ENCODE measurements at regions not wholly inside any gene's neighbourhood (a gene's known extent, or its start where the extent isn't known, plus 50 kb on each side); places are given as distances from the start of the nearest gene placed in this dataset.

GRCh38 chr5:143572671-143573070 is 169.2 kb upstream of the NR3C1 start:
- Histone ChIP-seq H3K9me3 (ENCODE audit: insufficient read depth, low read depth, low read length) (no peaks in the 10 kb centered on the region), H3K36me3 (ENCODE audit: insufficient read depth, low read length) (no peaks in the 10 kb centered on the region), H3K27me3 (ENCODE audit: insufficient read depth, low read length, poor library complexity, severe bottlenecking) (no peaks in the 10 kb centered on the region), H3K79me2 (ENCODE audit: insufficient read depth, low read length) (no peaks in the 10 kb centered on the region), H4K20me1 (ENCODE audit: insufficient read depth, low read length, poor library complexity, severe bottlenecking) (no peaks in the 10 kb centered on the region), H3K9ac (ENCODE audit: low read depth, low read length, poor library complexity, severe bottlenecking) (no peak overlapping the region), H3F3A (ENCODE audit: low read depth) (no peaks in the 10 kb centered on the region), H2AFZ (ENCODE audit: low read length) (no peak overlapping the region), H3K9me2 (replicated peaks; ENCODE audit: low read depth, low read length) (no peaks in the 10 kb centered on the region), H3K4me1 (ENCODE audit: insufficient read depth, low read length, poor library complexity, severe bottlenecking) (no peaks in the 10 kb centered on the region), H3K4me3 (ENCODE audit: low read length, poor library complexity, severe bottlenecking) (no peak overlapping the region), H3K4me2 (ENCODE audit: low read depth, low read length, poor library complexity, severe bottlenecking) (no peak overlapping the region)
- TF ChIP-seq EZH2phosphoT487 (IDR thresholded peaks at IDR 0.05; ENCODE audit: borderline replicate concordance), result no peak
- no peak for TF ChIP-seq CTCF (conservative IDR thresholded peaks at IDR 0.05; ENCODE audit: low read length)

- no peaks in the 10 kb centered on the region for H3K4me1 ChIP-seq (ENCODE audit: insufficient read depth, low read length, poor library complexity, severe bottlenecking)
Measured at GRCh38 chr5:143571642-143572624, 168.4 kb upstream of the NR3C1 start.

GRCh38 chr5:143570989-143571388 is 167.5 kb upstream of the NR3C1 start:
- no peak overlapping the region for H3K4me2 ChIP-seq (ENCODE audit: low read depth, low read length, poor library complexity, severe bottlenecking)
- H3K36me3 ChIP-seq (ENCODE audit: insufficient read depth, low read length), result no peaks in the 10 kb centered on the region
- no peaks in the 10 kb centered on the region for H4K20me1 ChIP-seq (ENCODE audit: insufficient read depth, low read length, poor library complexity, severe bottlenecking)
- no peak overlapping the region for H3K4me3 ChIP-seq (ENCODE audit: low read length, poor library complexity, severe bottlenecking)
- H3K27me3 ChIP-seq (ENCODE audit: insufficient read depth, low read length, poor library complexity, severe bottlenecking), result no peaks in the 10 kb centered on the region
- H3K79me2 ChIP-seq (ENCODE audit: insufficient read depth, low read length), result no peaks in the 10 kb centered on the region
- no peak for TF ChIP-seq CTCF (conservative IDR thresholded peaks at IDR 0.05; ENCODE audit: low read length)
- TF ChIP-seq EZH2phosphoT487 (IDR thresholded peaks at IDR 0.05; ENCODE audit: borderline replicate concordance), result no peak
- H3K4me1 ChIP-seq (ENCODE audit: insufficient read depth, low read length, poor library complexity, severe bottlenecking), result no peaks in the 10 kb centered on the region
- no peak overlapping the region for H3K9ac ChIP-seq (ENCODE audit: low read depth, low read length, poor library complexity, severe bottlenecking)
- H3K9me3 ChIP-seq (ENCODE audit: insufficient read depth, low read depth, low read length), result no peaks in the 10 kb centered on the region
- no peak overlapping the region for H2AFZ ChIP-seq (ENCODE audit: low read length)
- no peaks in the 10 kb centered on the region for H3F3A ChIP-seq (ENCODE audit: low read depth)
- H3K9me2 ChIP-seq (replicated peaks; ENCODE audit: low read depth, low read length), result no peaks in the 10 kb centered on the region

More at GRCh38 chr5:143571642-143572624, 168.4 kb upstream of the NR3C1 start:
- TF ChIP-seq EZH2phosphoT487 (IDR thresholded peaks at IDR 0.05; ENCODE audit: borderline replicate concordance) (no peak), CTCF (conservative IDR thresholded peaks at IDR 0.05; ENCODE audit: low read length) (no peak)
- H2AFZ ChIP-seq (ENCODE audit: low read length), result no peak overlapping the region
- no peaks in the 10 kb centered on the region for H3F3A ChIP-seq (ENCODE audit: low read depth)
- no peak overlapping the region for H3K4me2 ChIP-seq (ENCODE audit: low read depth, low read length, poor library complexity, severe bottlenecking)
- no peak overlapping the region for H3K9ac ChIP-seq (ENCODE audit: low read depth, low read length, poor library complexity, severe bottlenecking)
- no peaks in the 10 kb centered on the region for H3K9me3 ChIP-seq (ENCODE audit: insufficient read depth, low read depth, low read length)
- H3K36me3 ChIP-seq (ENCODE audit: insufficient read depth, low read length), result no peaks in the 10 kb centered on the region
- no peaks in the 10 kb centered on the region for H4K20me1 ChIP-seq (ENCODE audit: insufficient read depth, low read length, poor library complexity, severe bottlenecking)
- no peaks in the 10 kb centered on the region for H3K9me2 ChIP-seq (replicated peaks; ENCODE audit: low read depth, low read length)
- H3K79me2 ChIP-seq (ENCODE audit: insufficient read depth, low read length), result no peaks in the 10 kb centered on the region
- no peak overlapping the region for H3K4me3 ChIP-seq (ENCODE audit: low read length, poor library complexity, severe bottlenecking)
- no peaks in the 10 kb centered on the region for H3K27me3 ChIP-seq (ENCODE audit: insufficient read depth, low read length, poor library complexity, severe bottlenecking)
